ENCODE measurements at regions not wholly inside any gene's neighbourhood (a gene's known extent, or its start where the extent isn't known, plus 50 kb on each side); places are given as distances from the start of the nearest gene placed in this dataset.
"Not testable (repeated sequence)": the region's sequence is repeated elsewhere in the genome, so short reads cannot be mapped to it uniquely, and the experiment has no call there.

GRCh38 chr4:155032521-155033229 lies 175.8 kb upstream of the NPY2R start:
- DNase-seq (ENCODE audit: low spot score), result no peak

GRCh38 chr4:155033604-155034003 lies 174.8 kb upstream of the NPY2R start:
- no peak for DNase-seq (ENCODE audit: low spot score)

- no peak for DNase-seq (ENCODE audit: low spot score)
Measured at GRCh38 chr4:155037031-155037430, 171.4 kb upstream of the NPY2R start.

- DNase-seq (ENCODE audit: low spot score), result no peak
Measured at GRCh38 chr4:155038459-155038858, 170.0 kb upstream of the NPY2R start.

- DNase-seq (ENCODE audit: low spot score), result no peak
Measured at GRCh38 chr4:155039162-155039561, 169.3 kb upstream of the NPY2R start.

- DNase-seq (ENCODE audit: low spot score), result no peak
Measured at GRCh38 chr4:155040031-155040430, 168.4 kb upstream of the NPY2R start.

- no peak for DNase-seq (ENCODE audit: low spot score)
Measured at GRCh38 chr4:155042014-155042413, 166.4 kb upstream of the NPY2R start.

- DNase-seq (ENCODE audit: low spot score), result not testable (repeated sequence)
Measured at GRCh38 chr4:155044251-155044650, 164.2 kb upstream of the NPY2R start.

GRCh38 chr4:155047755-155048154 lies 160.7 kb upstream of the NPY2R start:
- no peak for DNase-seq (ENCODE audit: low spot score)

- DNase-seq (ENCODE audit: low spot score), result not testable (repeated sequence)
Measured at GRCh38 chr4:155054042-155054441, 154.4 kb upstream of the NPY2R start.

- DNase-seq (ENCODE audit: low spot score), result no peak
Measured at GRCh38 chr4:155060419-155060818, 148.0 kb upstream of the NPY2R start.

GRCh38 chr4:155060873-155061272 lies 147.6 kb upstream of the NPY2R start:
- DNase-seq (ENCODE audit: low spot score), result no peak

- DNase-seq (ENCODE audit: low spot score), result no peak
Measured at GRCh38 chr4:155062948-155063347, 145.5 kb upstream of the NPY2R start.

GRCh38 chr4:155064934-155065333 lies 143.5 kb upstream of the NPY2R start:
- DNase-seq (ENCODE audit: low spot score), result not testable (repeated sequence)

- DNase-seq (ENCODE audit: low spot score), result no peak
Measured at GRCh38 chr4:155066871-155067270, 141.6 kb upstream of the NPY2R start.

- DNase-seq (ENCODE audit: low spot score), result no peak
Measured at GRCh38 chr4:155071962-155072361, 136.5 kb upstream of the NPY2R start.

- no peak for DNase-seq (ENCODE audit: low spot score)
Measured at GRCh38 chr4:155072417-155072816, 136.0 kb upstream of the NPY2R start.

GRCh38 chr4:155073852-155074251 lies 134.6 kb upstream of the NPY2R start:
- no peak for DNase-seq (ENCODE audit: low spot score)

- no peak for DNase-seq (ENCODE audit: low spot score)
Measured at GRCh38 chr4:155076256-155076785, 132.1 kb upstream of the NPY2R start.

- DNase-seq (ENCODE audit: low spot score), result no peak
Measured at GRCh38 chr4:155077452-155078229, 130.8 kb upstream of the NPY2R start.

- no peak for DNase-seq (ENCODE audit: low spot score)
Measured at GRCh38 chr4:155079871-155080270, 128.6 kb upstream of the NPY2R start.

- DNase-seq (ENCODE audit: low spot score), result no peak
Measured at GRCh38 chr4:155081222-155081621, 127.2 kb upstream of the NPY2R start.

GRCh38 chr4:155085843-155086530 lies 122.4 kb upstream of the NPY2R start:
- DNase-seq (ENCODE audit: low spot score), result no peak

Data from CD4-positive, alpha-beta T cell treated with Interleukin-6 at 100 ng/mL for 8 hours (primary cell).